Heart left ventricle (tissue), 16 donors: ENCODE measurements at regions not wholly inside any gene's neighbourhood (a gene's known extent, or its start where the extent isn't known, plus 50 kb on each side); places are given as distances from the start of the nearest gene placed in this dataset.

ENCODE experiments used
- ATAC-seq, 4 donors: fragments of 200-7000 bp; cut with Tn5 transposase; one replicate each; pipeline ENCODE4 v1.9.1; 2020 to 2022; ENCODE audit warnings: moderate library complexity in 4 of 4, mild to moderate bottlenecking in 3 of 4, moderate number of reproducible peaks in 1 of 4
- DNase-seq, 5 donors: peaks; one replicate each; pipeline ENCODE4 v3.0.0-alpha.2; 2020
- H3K27ac ChIP-seq, 12 donors: fragments of 200-600 bp; sonication (generic) in 4 of 12; one replicate each; pipeline versions ENCODE4 v1.5.0 to v1.8.0; 2016 to 2022; ENCODE audit warnings: mild to moderate bottlenecking in 2 of 12
- H3K27me3 ChIP-seq, 9 donors: fragments of 200-600 bp; sonication (generic) in 2 of 9; one replicate each; pipeline versions ENCODE4 v1.5.1 to v1.8.0; 2016 to 2022; ENCODE audit warnings: mild to moderate bottlenecking in 3 of 9
- H3K36me3 ChIP-seq, 9 donors: fragments of 200-600 bp; sonication (generic) in 2 of 9; one replicate each; pipeline versions ENCODE4 v1.5.0 to v1.8.0; 2018 to 2022; ENCODE audit warnings: mild to moderate bottlenecking in 2 of 9
- H3K4me1 ChIP-seq, 12 donors: fragments of 200-600 bp; sonication (generic) in 4 of 12; one replicate each; pipeline versions ENCODE4 v1.5.0 to v1.8.0; 2016 to 2022; ENCODE audit warnings: mild to moderate bottlenecking in 3 of 12
- H3K4me3 ChIP-seq, 12 donors: fragments of 200-600 bp; sonication (generic) in 4 of 12; one replicate each; pipeline versions ENCODE4 v1.5.0 to v1.8.0; 2017 to 2022; ENCODE audit warnings: mild to moderate bottlenecking in 9 of 12, moderate library complexity in 4 of 12
- H3K9me3 ChIP-seq, 12 donors: fragments of 200-600 bp; sonication (generic) in 4 of 12; one replicate each; pipeline versions ENCODE4 v1.5.0 to v1.8.0; 2016 to 2022; ENCODE audit warnings: mild to moderate bottlenecking in 1 of 12
- POLR2A ChIP-seq, 2 donors: fragments of 450-650 bp; IDR thresholded peaks; one replicate each; pipeline ENCODE4 v1.6.1; 2017; ENCODE audit warnings: antibody characterized with exemption in 2 of 2, mild to moderate bottlenecking in 2 of 2, moderate library complexity in 2 of 2
- WGBS, 4 donors: extraction: QIAGEN DNeasy Blood & Tissue Kit in 2 of 4; methylation state at CpG; one replicate each; pipeline versions ENCODE4 v1.1.5 to v1.1.7; 2013 to 2018; 5-methylcytosine and 5-hydroxymethylcytosine counted together
- intact Hi-C, 10 donors: fragments of 100-400 bp; cut with DNase I; formaldehyde crosslinking; loops; one replicate each; pipeline versions ENCODE4 v1.11.1 to v1.14.2; 2022
- TF ChIP-seq, protein P1 (sequence below), 12 donors: fragments of 200-600 bp; sonication (generic) in 4 of 12; IDR thresholded peaks; one replicate each; pipeline versions ENCODE4 v1.5.0 to v1.8.0; 2018 to 2022; ENCODE audit warnings: antibody characterized with exemption in 12 of 12, mild to moderate bottlenecking in 5 of 12
- donor health status: ischemic (EF 13 %, LVEDD 7.1; RV severe dilation, severe dysfunction).
- donor health status: healthy with polysubstance abuse.
- donor health status: DM: no; HTN: yes; CAD: no.
- donor health status: DM: no; HTN: no; CAD: no.
- donor health status: ischemic (EF 25% LVEDD 6.9; RV normal size, moderate dysfunction).
- donor health status: ischemic (EF 25% LVEDD 5.7; RV mildly dilated, moderate dysfunction).
- donor health status: healthy.
- donor health status: DM: yes; HTN: yes; CAD: no.
- donor health status: ischemic (EF 35%, LVEDD 5.7; RV mildly dilated, moderate dysfunction).
- donor health status: nonischemic (EF 11% LVEDD 7.7; RV severe dilation, severe dysfunction).
- donor health status: DM: yes; HTN: yes; CAD: no.
- donor health status: PGD.
- donor health status: ischemic (EF 29% LVEDD 5.4; RV normal size, mild dysfunction).
- donor health status: nonischemic (EF 23%, LVEDD 6.1; RV moderate dilation, normal function).

DNA sequence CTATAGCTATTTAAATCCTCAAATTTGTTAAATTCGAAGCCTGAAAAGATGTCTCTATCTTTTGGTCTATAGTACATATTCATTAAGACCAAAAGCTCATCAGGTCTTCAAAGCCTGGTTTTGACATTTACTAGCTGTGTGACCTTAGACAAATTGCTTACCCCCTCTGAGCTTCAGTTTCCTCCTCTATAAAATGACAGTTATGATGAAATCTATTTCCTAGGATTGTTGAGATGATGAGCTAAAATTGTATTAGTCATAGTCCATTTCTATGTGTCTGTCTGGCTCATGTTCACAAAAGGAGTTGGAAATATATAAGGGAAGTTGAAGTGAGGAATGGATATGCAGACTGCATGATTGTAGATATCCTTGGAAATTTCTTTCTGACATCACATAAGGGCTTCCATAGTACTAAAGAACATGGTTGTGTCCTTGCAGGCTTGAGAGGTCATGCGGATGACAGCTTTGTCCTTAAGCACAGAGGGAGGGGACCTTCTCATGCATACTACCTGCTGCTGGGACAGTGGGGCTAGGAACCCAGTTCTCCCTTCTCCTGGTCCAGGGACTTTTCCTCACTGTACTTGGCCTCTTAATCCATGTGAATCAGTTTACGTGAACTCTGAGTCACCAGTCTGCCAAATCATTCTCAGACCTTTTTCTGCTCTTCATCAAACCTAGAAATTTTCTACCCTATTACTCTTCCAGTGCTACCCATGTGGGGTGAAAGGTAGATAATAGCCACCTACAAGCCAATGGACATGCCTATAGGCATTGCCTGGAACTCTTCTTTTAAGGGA, 487.5 kb upstream of the SALL1 start:
- no peaks in the 10 kb centered on the region for H3K4me1 ChIP-seq
- WGBS, 4 donors = 71 to 80% (median 75%) methylated on average over 3 of the region's 3 CpGs
- H3K27ac ChIP-seq = no peak overlapping the region
- TF ChIP-seq POLR2A (IDR thresholded peaks at IDR 0.05) = no peak
- TF ChIP-seq, protein P1, sequence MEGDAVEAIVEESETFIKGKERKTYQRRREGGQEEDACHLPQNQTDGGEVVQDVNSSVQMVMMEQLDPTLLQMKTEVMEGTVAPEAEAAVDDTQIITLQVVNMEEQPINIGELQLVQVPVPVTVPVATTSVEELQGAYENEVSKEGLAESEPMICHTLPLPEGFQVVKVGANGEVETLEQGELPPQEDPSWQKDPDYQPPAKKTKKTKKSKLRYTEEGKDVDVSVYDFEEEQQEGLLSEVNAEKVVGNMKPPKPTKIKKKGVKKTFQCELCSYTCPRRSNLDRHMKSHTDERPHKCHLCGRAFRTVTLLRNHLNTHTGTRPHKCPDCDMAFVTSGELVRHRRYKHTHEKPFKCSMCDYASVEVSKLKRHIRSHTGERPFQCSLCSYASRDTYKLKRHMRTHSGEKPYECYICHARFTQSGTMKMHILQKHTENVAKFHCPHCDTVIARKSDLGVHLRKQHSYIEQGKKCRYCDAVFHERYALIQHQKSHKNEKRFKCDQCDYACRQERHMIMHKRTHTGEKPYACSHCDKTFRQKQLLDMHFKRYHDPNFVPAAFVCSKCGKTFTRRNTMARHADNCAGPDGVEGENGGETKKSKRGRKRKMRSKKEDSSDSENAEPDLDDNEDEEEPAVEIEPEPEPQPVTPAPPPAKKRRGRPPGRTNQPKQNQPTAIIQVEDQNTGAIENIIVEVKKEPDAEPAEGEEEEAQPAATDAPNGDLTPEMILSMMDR (IDR thresholded peaks at IDR 0.05) = no peak
- H3K9me3 ChIP-seq = no peaks in the 10 kb centered on the region
- H3K4me3 ChIP-seq = no peak overlapping the region
- peaks cover 0 to 29% (median 0%) of the 10 kb centered on the region in 9 donors for H3K27me3 ChIP-seq
- intact Hi-C loops = no loop called here
- H3K36me3 ChIP-seq = no peaks in the 10 kb centered on the region
- no peak for ATAC-seq
- DNase-seq = no peak

DNA sequence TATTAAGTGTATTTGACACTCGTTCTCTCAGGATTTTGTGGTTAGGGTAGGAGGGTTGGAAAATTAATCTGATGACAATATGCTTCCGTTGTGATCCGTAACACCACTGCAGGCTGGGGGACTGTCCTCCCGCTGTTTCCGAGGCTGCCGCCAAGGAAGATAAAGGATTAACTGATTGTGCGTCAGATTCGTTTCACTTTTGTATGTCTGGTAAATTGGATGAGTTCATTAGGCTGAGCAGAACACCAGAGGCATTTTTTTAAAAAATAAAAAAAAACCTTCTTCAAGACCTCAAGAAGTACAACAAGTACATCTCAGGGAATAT, 486.7 kb upstream of the SALL1 start:
- 6 to 14% (median 12%) methylated on average over 8 of the region's 8 CpGs for WGBS, 4 donors
- Histone ChIP-seq H3K27ac (no peak overlapping the region), H3K9me3 (no peaks in the 10 kb centered on the region), H3K36me3 (no peaks in the 10 kb centered on the region), H3K4me3 (no peak overlapping the region), H3K4me1 (no peaks in the 10 kb centered on the region), H3K27me3 (peaks cover 0 to 29% (median 0%) of the 10 kb centered on the region in 9 donors)
- ATAC-seq (no peak), DNase-seq (no peak)
- TF ChIP-seq, protein P1 (IDR thresholded peaks at IDR 0.05) = no peak
- no peak for TF ChIP-seq POLR2A (IDR thresholded peaks at IDR 0.05)
- intact Hi-C loops = no loop called here

DNA sequence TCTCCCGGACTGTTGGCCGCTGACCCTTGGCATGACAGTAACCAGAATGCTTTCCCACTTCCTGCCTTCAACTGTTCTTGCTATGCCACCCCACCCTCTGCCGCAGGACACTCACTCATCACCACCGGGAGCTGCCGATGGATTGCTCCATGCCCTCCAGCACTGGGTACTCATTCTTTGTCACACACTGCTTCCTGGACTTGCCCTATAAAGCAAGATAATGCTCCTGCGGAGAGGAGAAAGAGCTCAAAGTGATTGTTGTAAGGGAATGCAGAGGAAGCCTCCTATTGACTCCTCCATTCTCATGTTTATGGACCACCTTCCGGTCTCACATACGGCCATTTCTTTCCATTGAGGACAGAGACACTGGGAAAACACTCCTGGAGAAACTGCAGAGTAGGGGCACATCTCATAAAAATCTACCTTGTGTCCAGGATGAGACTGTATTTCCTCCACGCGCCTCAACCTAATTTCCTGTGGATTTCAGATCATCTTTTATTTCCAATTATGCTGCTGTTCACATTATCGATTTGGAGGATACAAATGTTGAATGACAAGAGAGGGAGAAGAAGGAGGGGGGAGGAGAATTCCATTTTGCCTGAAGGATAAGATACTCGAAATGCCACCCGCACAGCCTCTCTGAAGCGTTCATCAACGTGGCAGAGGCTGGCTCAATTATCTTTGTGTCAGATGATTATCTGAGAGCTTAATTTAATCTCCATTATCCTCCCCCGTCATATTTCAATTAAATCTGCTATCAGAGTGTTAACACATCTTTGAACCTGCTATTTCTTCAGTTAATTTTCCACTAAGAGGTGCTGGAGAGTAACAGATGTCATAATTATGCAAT, 486.1 kb upstream of the SALL1 start:
- no peak for DNase-seq
- Histone ChIP-seq H3K4me1 (no peaks in the 10 kb centered on the region), H3K36me3 (no peaks in the 10 kb centered on the region), H3K9me3 (no peaks in the 10 kb centered on the region), H3K4me3 (no peak overlapping the region), H3K27ac (no peak overlapping the region), H3K27me3 (peaks cover 0 to 29% (median 0%) of the 10 kb centered on the region in 9 donors)
- 16 to 26% (median 21%) methylated on average over 16 of the region's 16 CpGs for WGBS, 4 donors
- intact Hi-C loops = no loop called here
- no peak for TF ChIP-seq POLR2A (IDR thresholded peaks at IDR 0.05)
- TF ChIP-seq, protein P1 (IDR thresholded peaks at IDR 0.05) = no peak
- ATAC-seq = no peak

DNA sequence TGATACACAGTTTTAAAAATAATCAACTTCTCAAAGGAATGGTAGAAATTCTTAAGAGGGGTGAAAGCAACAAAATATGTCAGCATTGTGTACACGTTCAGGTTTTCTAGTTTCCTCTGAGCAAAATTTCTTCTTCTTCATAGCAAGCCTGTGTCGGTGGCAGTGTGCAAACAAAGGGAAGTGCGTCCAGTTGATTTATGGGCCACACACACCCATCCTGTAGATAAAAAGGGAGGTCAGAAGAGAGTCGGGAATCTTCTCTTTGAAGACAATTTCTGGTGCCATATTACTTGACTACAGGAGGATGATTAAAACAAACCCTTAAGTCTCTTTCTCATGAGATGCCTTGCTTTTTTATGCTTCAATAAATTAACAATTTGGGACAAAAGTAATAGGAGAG, 484.1 kb upstream of the SALL1 start:
- Histone ChIP-seq H3K4me1 (no peaks in the 10 kb centered on the region), H3K36me3 (no peaks in the 10 kb centered on the region), H3K9me3 (no peaks in the 10 kb centered on the region), H3K27me3 (peaks cover 0 to 23% (median 0%) of the 10 kb centered on the region in 9 donors), H3K27ac (no peak overlapping the region), H3K4me3 (no peak overlapping the region)
- intact Hi-C loops = no loop called here
- ATAC-seq (no peak), DNase-seq (no peak)
- 36 to 43% (median 37%) methylated on average over 4 of the region's 4 CpGs for WGBS, 4 donors
- TF ChIP-seq, protein P1 (IDR thresholded peaks at IDR 0.05) = no peak
- no peak for TF ChIP-seq POLR2A (IDR thresholded peaks at IDR 0.05)
